Pancreas (tissue), 10 donors: ENCODE measurements at regions not wholly inside any gene's neighbourhood (a gene's known extent, or its start where the extent isn't known, plus 50 kb on each side); places are given as distances from the start of the nearest gene placed in this dataset.

Source experiments
- ATAC-seq, 4 donors: fragments of 200-7000 bp; cut with Tn5 transposase; one replicate each; pipeline versions ENCODE4 v1.8.0 to v1.9.1; 2020; ENCODE audit warnings: mild to moderate bottlenecking in 4 of 4, moderate library complexity in 4 of 4
- DNase-seq, 6 donors: peaks; one replicate each; pipeline ENCODE4 v3.0.0-alpha.2; 2020
- FAIRE-seq: peaks from 2 replicates; lab custom pipeline; 2012; peaks lifted over from hg19 to GRCh38; lab: Jason Lieb, UNC
- H3K27ac ChIP-seq, 4 donors: fragments of 200-600 bp; sonication (generic); 1 replicate in 3 of 4; 2 replicates in 1 of 4; pipeline versions ENCODE4 v1.5.0 to v1.8.0; 2020
- H3K27me3 ChIP-seq, 4 donors: fragments of 200-600 bp; one replicate each; pipeline ENCODE4 v1.8.0; 2021
- H3K36me3 ChIP-seq, 3 donors: fragments of 200-600 bp; sonication (generic) in 1 of 3; one replicate each; pipeline versions ENCODE4 v1.5.0 to v1.8.0; 2020 to 2021
- H3K4me1 ChIP-seq, 3 donors: fragments of 200-600 bp; one replicate each; pipeline ENCODE4 v1.8.0; 2021
- H3K4me3 ChIP-seq, 4 donors: fragments of 200-600 bp; sonication (generic) in 2 of 4; one replicate each; pipeline versions ENCODE4 v1.5.0 to v1.8.0; 2020 to 2021
- H3K9me3 ChIP-seq, 4 donors: fragments of 200-600 bp; one replicate each; pipeline ENCODE4 v1.8.0; 2021
- WGBS, 2 donors: extraction: QIAGEN DNeasy Blood & Tissue Kit; methylation state at CpG; one replicate each; pipeline ENCODE4 v1.1.7; 2013; 5-methylcytosine and 5-hydroxymethylcytosine counted together
- intact Hi-C, 3 donors: fragments of 100-400 bp; cut with DNase I; formaldehyde crosslinking; loops; one replicate each; pipeline versions ENCODE4 v1.11.1 to v1.14.2; 2022
- TF ChIP-seq, protein P1 (sequence below), 4 donors: fragments of 200-600 bp; sonication (generic) in 3 of 4; IDR thresholded peaks; one replicate each; pipeline versions ENCODE4 v1.5.0 to v1.8.0; 2021; ENCODE audit warnings: antibody characterized with exemption in 4 of 4
- donor health status: healthy with polysubstance abuse.
- donor health status: DM: no; HTN: no; CAD: no; lungs with moderate emphysema.
- donor health status: DM: no; HTN: no; CAD: no.
- donor health status: control.
- donor health status: control.
- donor health status: Bipolar disorder and iron deficiency.
- donor health status: DM: yes; HTN: yes; CAD: no.
- donor health status: DM: no; HTN: no; CAD: no.
- donor health status: DM: no; HTN: no; CAD: no.
- donor health status: DM: yes; HTN: yes; CAD: no.

DNA sequence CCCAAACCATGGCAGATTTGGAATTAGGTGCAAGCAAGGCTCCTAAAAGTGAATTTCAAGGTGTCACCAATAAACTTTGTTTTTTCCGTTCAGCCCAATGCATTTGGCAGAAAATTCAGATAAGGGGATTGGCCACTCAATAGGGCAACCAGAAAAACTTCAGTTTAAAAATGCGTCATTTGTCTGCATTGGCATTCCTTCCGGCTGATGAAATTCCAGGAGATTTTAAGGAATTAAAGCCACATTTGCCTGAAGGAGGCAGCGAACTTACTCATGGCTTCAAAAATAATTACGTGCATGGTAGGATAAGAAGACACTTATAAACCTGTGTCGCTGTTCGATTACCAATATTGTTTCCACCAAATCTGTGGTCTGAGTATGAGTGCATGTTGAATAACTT is 151.9 kb downstream of the SALL1 start:
- TF ChIP-seq, protein P1, sequence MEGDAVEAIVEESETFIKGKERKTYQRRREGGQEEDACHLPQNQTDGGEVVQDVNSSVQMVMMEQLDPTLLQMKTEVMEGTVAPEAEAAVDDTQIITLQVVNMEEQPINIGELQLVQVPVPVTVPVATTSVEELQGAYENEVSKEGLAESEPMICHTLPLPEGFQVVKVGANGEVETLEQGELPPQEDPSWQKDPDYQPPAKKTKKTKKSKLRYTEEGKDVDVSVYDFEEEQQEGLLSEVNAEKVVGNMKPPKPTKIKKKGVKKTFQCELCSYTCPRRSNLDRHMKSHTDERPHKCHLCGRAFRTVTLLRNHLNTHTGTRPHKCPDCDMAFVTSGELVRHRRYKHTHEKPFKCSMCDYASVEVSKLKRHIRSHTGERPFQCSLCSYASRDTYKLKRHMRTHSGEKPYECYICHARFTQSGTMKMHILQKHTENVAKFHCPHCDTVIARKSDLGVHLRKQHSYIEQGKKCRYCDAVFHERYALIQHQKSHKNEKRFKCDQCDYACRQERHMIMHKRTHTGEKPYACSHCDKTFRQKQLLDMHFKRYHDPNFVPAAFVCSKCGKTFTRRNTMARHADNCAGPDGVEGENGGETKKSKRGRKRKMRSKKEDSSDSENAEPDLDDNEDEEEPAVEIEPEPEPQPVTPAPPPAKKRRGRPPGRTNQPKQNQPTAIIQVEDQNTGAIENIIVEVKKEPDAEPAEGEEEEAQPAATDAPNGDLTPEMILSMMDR (IDR thresholded peaks at IDR 0.05), result no peak
- H3K4me3 ChIP-seq, result no peak overlapping the region
- intact Hi-C loops, result no loop called here
- no peaks in the 10 kb centered on the region for H3K9me3 ChIP-seq
- FAIRE-seq (no peak), DNase-seq (no peak), ATAC-seq (no peak)
- H3K27ac ChIP-seq, result no peak overlapping the region
- peaks cover 0 to 7% (median 6%) of the 10 kb centered on the region in 3 donors for H3K4me1 ChIP-seq
- no peaks in the 10 kb centered on the region for H3K27me3 ChIP-seq
- 93 to 96% methylated on average over 7 of the region's 7 CpGs for WGBS, 2 donors
- no peaks in the 10 kb centered on the region for H3K36me3 ChIP-seq

DNA sequence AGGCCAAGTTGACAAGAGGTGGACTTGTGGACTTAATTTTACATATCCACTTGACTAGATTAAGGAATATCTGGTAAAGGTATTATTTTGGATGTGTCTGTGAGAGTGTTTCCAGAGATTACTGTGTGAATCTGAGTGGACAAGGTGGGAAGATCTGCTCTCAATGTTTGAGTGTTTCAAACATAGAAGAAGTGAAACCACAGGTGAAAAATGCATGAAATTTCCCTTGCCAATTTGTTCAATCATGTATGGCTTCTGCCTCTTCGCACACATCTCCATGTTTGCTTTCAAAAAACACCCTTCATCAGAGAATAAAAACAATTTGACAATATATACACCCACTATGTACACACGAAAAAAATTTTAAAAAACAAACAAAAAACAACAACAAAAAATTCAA is 152.7 kb downstream of the SALL1 start:
- Histone ChIP-seq H3K9me3 (no peaks in the 10 kb centered on the region), H3K36me3 (no peaks in the 10 kb centered on the region), H3K4me1 (peaks cover 0 to 6% (median 2%) of the 10 kb centered on the region in 3 donors), H3K27me3 (no peaks in the 10 kb centered on the region), H3K27ac (no peak overlapping the region), H3K4me3 (no peak overlapping the region)
- DNase-seq, result no peak
- TF ChIP-seq, protein P1 (IDR thresholded peaks at IDR 0.05), result no peak
- 88 to 89% methylated on average over 2 of the region's 2 CpGs for WGBS, 2 donors
- ATAC-seq, result no peak
- no peak for FAIRE-seq
- intact Hi-C loops, result no loop called here

DNA sequence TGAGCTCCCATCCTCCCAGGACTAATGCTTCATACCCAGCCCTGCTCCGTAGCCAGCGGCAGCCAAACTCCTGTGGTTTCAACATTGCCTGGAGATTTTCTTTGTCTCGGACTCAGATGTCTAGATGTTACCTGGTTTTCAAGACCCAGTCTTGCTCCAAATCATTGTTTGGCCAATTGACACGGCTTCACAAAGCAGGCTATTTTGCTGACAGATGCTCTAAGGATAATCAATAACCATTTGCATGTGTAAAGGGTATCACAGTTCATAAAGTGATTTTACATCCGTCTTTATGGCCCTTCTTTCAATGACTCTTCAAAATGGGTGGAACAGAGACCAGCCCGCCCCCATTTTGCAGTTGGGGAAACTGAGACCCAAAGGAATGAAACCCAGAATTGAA is 153.4 kb downstream of the SALL1 start:
- Histone ChIP-seq H3K4me3 (no peak overlapping the region), H3K4me1 (peaks cover 0 to 6% (median 0%) of the 10 kb centered on the region in 3 donors), H3K27me3 (no peaks in the 10 kb centered on the region), H3K36me3 (no peaks in the 10 kb centered on the region), H3K9me3 (no peaks in the 10 kb centered on the region), H3K27ac (no peak overlapping the region)
- DNase-seq (no peak), FAIRE-seq (no peak), ATAC-seq (no peak)
- TF ChIP-seq, protein P1 (IDR thresholded peaks at IDR 0.05), result no peak
- intact Hi-C loops, result no loop called here
- WGBS, 2 donors, result 74 to 77% methylated on average over 6 of the region's 6 CpGs

DNA sequence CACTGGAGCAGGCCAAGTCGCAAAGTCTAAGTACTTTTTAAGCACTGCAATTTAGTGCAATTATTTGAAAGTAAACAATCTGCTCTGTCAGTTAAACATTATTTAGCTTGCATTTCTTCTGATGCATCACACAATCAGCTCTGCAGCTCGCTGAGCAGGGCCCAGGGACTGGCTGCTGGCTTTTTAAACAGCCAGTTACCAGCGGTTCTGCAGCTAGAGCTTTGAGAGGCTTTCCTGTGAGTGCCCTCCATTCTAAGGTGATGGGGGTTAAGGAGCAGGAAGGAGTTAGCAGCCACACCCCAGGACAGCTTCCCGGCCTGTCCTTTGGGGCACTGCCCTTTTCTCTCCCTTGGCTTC is 154.3 kb downstream of the SALL1 start:
- no peak for ATAC-seq
- H3K4me3 ChIP-seq, result no peak overlapping the region
- FAIRE-seq, result no peak
- TF ChIP-seq, protein P1 (IDR thresholded peaks at IDR 0.05), result no peak
- H3K36me3 ChIP-seq, result no peaks in the 10 kb centered on the region
- intact Hi-C loops, result no loop called here
- no peaks in the 10 kb centered on the region for H3K9me3 ChIP-seq
- no peaks in the 10 kb centered on the region for H3K4me1 ChIP-seq
- 67 to 76% methylated on average over 4 of the region's 4 CpGs for WGBS, 2 donors
- H3K27me3 ChIP-seq, result no peaks in the 10 kb centered on the region
- no peak for DNase-seq
- H3K27ac ChIP-seq, result no peak overlapping the region

DNA sequence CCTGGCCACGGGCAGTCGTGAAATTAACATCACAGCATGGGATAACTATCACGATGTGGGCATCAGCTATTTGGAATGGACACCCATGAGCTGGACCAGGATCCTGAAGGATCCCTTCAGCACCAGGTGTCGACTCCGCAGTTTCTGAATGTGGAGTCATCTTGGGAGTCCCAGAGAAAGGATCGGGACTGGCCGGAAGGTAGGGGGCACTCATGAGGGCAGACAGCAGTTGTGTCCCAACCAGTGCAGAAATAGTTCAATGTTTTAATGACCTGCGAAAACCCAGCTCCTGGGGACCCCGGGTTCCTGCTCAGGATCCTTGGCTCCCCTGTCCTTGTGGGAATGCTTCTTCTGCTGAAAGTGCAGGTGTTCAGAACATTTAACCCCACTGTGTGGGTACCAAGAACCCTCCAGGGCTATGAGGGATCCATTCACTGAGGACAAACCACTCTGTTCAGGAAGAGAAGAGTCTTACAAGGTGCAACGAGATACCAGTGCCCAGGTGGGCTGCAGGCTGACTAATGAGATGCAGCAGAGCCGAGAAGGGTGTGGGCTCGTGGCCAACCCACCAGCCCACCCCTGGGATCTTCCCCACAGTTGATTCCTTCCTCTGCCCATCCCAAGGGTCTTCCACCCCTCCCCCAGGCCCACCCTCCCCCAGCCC is 154.8 kb downstream of the SALL1 start:
- Histone ChIP-seq H3K27ac (no peak overlapping the region), H3K36me3 (no peaks in the 10 kb centered on the region), H3K9me3 (no peaks in the 10 kb centered on the region), H3K4me1 (no peaks in the 10 kb centered on the region), H3K27me3 (no peaks in the 10 kb centered on the region), H3K4me3 (no peak overlapping the region)
- DNase-seq (no peak), FAIRE-seq (no peak), ATAC-seq (no peak)
- intact Hi-C loops, result no loop called here
- TF ChIP-seq, protein P1 (IDR thresholded peaks at IDR 0.05), result no peak
- WGBS, 2 donors, result 74 to 77% methylated on average over 12 of the region's 12 CpGs
